Fibroblast of the aortic adventitia (primary cell): ENCODE measurements at regions not wholly inside any gene's neighbourhood (a gene's known extent, or its start where the extent isn't known, plus 50 kb on each side); places are given as distances from the start of the nearest gene placed in this dataset.

Experiments
- DNase-seq: peaks from one replicate; pipeline ENCODE4 v3.0.0-alpha.2; 2010; ENCODE audit warnings: low read depth
- H3K4me3 ChIP-seq: 2 replicates; pipeline ENCODE4 v1.5.1; 2011; ENCODE audit warnings: low read depth, mild to moderate bottlenecking, control low read depth, low read length, moderate library complexity
- CTCF ChIP-seq: IDR thresholded peaks from 2 replicates; pipeline ENCODE4 v1.5.1; 2011; ENCODE audit warnings: mild to moderate bottlenecking, low read length, control low read depth, inconsistent platforms; ENCODE audit not compliant: insufficient read depth

- no peak for DNase-seq
- no peak overlapping the region for H3K4me3 ChIP-seq
- TF ChIP-seq CTCF, result no peak
Measured at GRCh38 chr6:14750059-14750661, 495.7 kb upstream of the JARID2 start.

DNA sequence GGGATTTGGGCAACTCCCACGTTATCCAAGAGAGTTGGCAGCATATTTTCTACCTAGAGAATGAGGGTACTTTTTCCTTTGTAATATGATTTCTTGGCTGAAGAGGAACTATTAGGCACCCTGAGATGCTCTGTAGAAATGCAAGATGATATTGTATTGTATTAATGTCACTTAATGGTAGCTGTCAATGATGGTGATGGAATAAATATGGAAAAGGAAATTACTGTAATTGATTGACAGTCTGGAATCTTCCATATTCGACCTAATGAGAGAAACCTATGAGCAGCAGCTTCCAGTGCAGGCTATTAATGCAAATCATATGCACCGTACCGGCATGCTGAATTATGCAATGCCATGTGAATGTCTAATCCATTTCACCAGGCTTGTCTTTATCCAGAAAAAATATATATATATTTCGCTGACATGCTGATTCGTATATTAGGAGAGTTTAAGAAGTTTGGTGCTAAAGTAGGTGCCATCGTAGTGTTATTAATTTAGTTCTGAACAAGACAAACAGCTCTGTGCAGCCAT, 494.2 kb upstream of the JARID2 start:
- H3K4me3 ChIP-seq, result no peak overlapping the region
- no peak for TF ChIP-seq CTCF
- DNase-seq, result no peak

- no peak for TF ChIP-seq CTCF
- no peak for DNase-seq
- no peak overlapping the region for H3K4me3 ChIP-seq
Measured at GRCh38 chr6:14754751-14755513, 490.9 kb upstream of the JARID2 start.

DNA sequence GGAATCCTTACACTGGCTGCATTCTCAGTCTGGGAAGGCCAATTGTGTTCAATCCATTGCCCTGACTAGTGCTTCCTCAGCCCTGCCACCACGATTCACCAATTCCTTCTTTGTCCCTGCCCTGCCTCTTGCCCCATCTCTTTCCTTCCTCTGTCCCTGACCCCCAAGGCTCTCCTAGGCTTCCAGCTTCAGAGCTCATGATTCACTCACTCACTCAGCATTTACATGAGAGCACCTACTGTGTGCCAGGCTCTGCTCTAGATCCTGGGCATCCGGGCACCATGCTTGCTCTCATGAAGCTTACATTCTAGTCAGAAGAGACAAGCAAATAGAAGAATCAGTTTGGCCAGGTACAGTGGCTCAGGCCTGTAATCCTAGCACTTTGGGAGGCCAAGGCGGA, 489.5 kb upstream of the JARID2 start:
- no peak for DNase-seq
- H3K4me3 ChIP-seq, result no peak overlapping the region
- TF ChIP-seq CTCF, result no peak

GRCh38 chr6:14757014-14757413, 488.9 kb upstream of the JARID2 start:
- no peak for DNase-seq
- no peak overlapping the region for H3K4me3 ChIP-seq
- no peak for TF ChIP-seq CTCF

DNA sequence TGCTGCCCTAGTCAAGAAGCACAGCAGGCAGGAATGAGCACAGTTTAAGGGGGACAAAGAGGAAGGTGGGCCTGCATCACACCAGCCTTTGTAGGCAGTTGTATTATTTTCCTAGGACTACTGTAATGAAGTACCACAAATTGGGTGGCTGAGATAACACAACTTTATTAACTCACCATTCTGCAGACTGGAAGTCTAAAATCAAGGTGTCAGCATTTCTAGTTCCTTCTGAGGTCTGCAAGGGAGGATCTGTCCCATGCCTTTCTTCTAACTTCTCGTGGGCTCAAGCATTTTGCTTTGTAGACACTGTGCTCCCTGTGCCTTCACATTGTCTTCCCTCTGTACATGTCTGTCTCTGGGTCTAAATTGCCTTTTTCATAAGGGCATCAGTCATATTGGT, 488.5 kb upstream of the JARID2 start:
- H3K4me3 ChIP-seq, result no peak overlapping the region
- no peak for DNase-seq
- no peak for TF ChIP-seq CTCF
